Endothelial cell of umbilical vein (primary cell): ENCODE measurements at regions not wholly inside any gene's neighbourhood (a gene's known extent, or its start where the extent isn't known, plus 50 kb on each side); places are given as distances from the start of the nearest gene placed in this dataset.

ENCODE experiments used
- BruUV-seq: library from RNA; stranded (reverse); fragments of 400-500 nt; replicated peaks from 2 replicates; lab custom pipeline; 2021; lab: Mats Ljungman, UMichigan
- CTCF ChIA-PET: fragments of 300-600, 350-600 bp; sonication (Branson Sonifier 250); formaldehyde crosslinking; loops from one replicate; lab custom pipeline; 2021; ENCODE audit warnings: antibody characterized with exemption, inconsistent platforms; lab: Charles Lee
- POLR2A ChIA-PET: fragments of 300-600, 350-600 bp; sonication (Branson Sonifier 250); formaldehyde crosslinking; loops from one replicate; lab custom pipeline; 2021; ENCODE audit warnings: antibody characterized with exemption, inconsistent platforms; lab: Charles Lee
- DNase-seq: peaks from one replicate; pipeline ENCODE4 v3.0.0-alpha.2; 2011; ENCODE audit warnings: low read depth, low spot score
- FAIRE-seq: peaks from 2 replicates; lab custom pipeline; 2011; peaks lifted over from hg19 to GRCh38; lab: Jason Lieb, UNC
- H2AFZ ChIP-seq: 2 replicates; pipeline ENCODE4 v1.6.0; 2012; ENCODE audit warnings: low read depth, low read length, control low read depth, inconsistent platforms
- H3K27ac ChIP-seq: 2 replicates; pipeline ENCODE4 v1.5.1; 2011; ENCODE audit warnings: low read depth, mild to moderate bottlenecking, control low read depth, low read length, moderate library complexity; ENCODE audit not compliant: insufficient read depth
- H3K27me3 ChIP-seq, 2 experiments: 2 replicates each; pipeline versions ENCODE4 v1.6.0 to v1.6.1; 2011; ENCODE audit warnings: low read length in 2 of 2, mixed read lengths in 1 of 2; ENCODE audit not compliant: control insufficient read depth in 2 of 2, insufficient read depth in 2 of 2
- H3K36me3 ChIP-seq, 2 experiments: 2 replicates in 1 of 2; 3 replicates in 1 of 2; pipeline ENCODE4 v1.5.1; 2011; ENCODE audit warnings: low read length in 2 of 2, mild to moderate bottlenecking in 1 of 2, moderate library complexity in 1 of 2; ENCODE audit not compliant: control insufficient read depth in 2 of 2, insufficient read depth in 2 of 2; ENCODE audit errors: extremely low read depth in 1 of 2
- H3K4me1 ChIP-seq: 3 replicates; pipeline ENCODE4 v1.5.1; 2011; ENCODE audit warnings: mild to moderate bottlenecking, low read length; ENCODE audit not compliant: control insufficient read depth, insufficient read depth; ENCODE audit errors: extremely low read depth
- H3K4me2 ChIP-seq: 2 replicates; pipeline ENCODE4 v1.6.1; 2011; ENCODE audit warnings: low read length, control low read depth, mixed read lengths; ENCODE audit not compliant: insufficient read depth
- H3K4me3 ChIP-seq, 3 experiments: fragments of 200-600 bp in 1 of 3; sonication (generic), shearing (Covaris generic) in 1 of 3; replicated peaks in 1 of 3; 2 replicates each; pipeline ENCODE4 v1.5.1; 2011 to 2016; ENCODE audit warnings: control low read depth in 3 of 3, low read length in 3 of 3, mild to moderate bottlenecking in 2 of 3, inconsistent platforms in 1 of 3, low read depth in 1 of 3, moderate library complexity in 1 of 3; ENCODE audit not compliant: insufficient read depth in 1 of 3
- H3K79me2 ChIP-seq: 2 replicates; pipeline ENCODE4 v1.6.0; 2012; ENCODE audit warnings: low read length, inconsistent platforms; ENCODE audit not compliant: control insufficient read depth, insufficient read depth
- H3K9ac ChIP-seq: replicated peaks from 2 replicates; pipeline ENCODE3; 2011; ENCODE audit warnings: low read length, control low read depth; ENCODE audit not compliant: insufficient read depth; ENCODE audit errors: extremely low read depth
- H3K9me1 ChIP-seq: replicated peaks from 3 replicates; pipeline ENCODE4 v1.6.0; 2011; ENCODE audit warnings: mild to moderate bottlenecking, low read length; ENCODE audit not compliant: control insufficient read depth, insufficient read depth; ENCODE audit errors: extremely low read depth
- H3K9me3 ChIP-seq: replicated peaks from 2 replicates; pipeline ENCODE4 v1.5.1; 2012; ENCODE audit warnings: low read length, inconsistent platforms; ENCODE audit not compliant: control insufficient read depth, insufficient read depth
- H4K20me1 ChIP-seq: replicated peaks from 2 replicates; pipeline ENCODE3; 2011; ENCODE audit warnings: mild to moderate bottlenecking, low read length; ENCODE audit not compliant: control insufficient read depth, insufficient read depth; ENCODE audit errors: extremely low read depth
- CTCF ChIP-seq, 2 donors: IDR thresholded peaks; 1 replicate in 1 of 2; 2 replicates in 1 of 2; pipeline ENCODE4 v1.5.1; 2011; ENCODE audit warnings: low read length in 2 of 2, mild to moderate bottlenecking in 2 of 2, moderate library complexity in 2 of 2, control low read depth in 1 of 2, inconsistent platforms in 1 of 2, low read depth in 1 of 2; ENCODE audit not compliant: insufficient read depth in 1 of 2; ENCODE audit errors: extremely low read depth in 1 of 2
- EZH2 ChIP-seq: IDR thresholded peaks from 2 replicates; pipeline ENCODE4 v1.6.1; 2012; ENCODE audit warnings: borderline replicate concordance, low read depth, mild to moderate bottlenecking, moderate library complexity, low read length, inconsistent platforms; ENCODE audit not compliant: severe bottlenecking
- FOS ChIP-seq: IDR thresholded peaks from 2 replicates; pipeline ENCODE4 v1.6.1; 2011; ENCODE audit warnings: mild to moderate bottlenecking, low read length, moderate library complexity, borderline replicate concordance; ENCODE audit not compliant: insufficient read depth
- GATA2 ChIP-seq: IDR thresholded peaks from 2 replicates; pipeline ENCODE4 v1.7.0; 2011; ENCODE audit warnings: low read depth, mild to moderate bottlenecking, moderate library complexity, mixed read lengths, low read length; ENCODE audit not compliant: insufficient read length, insufficient read depth
- JUN ChIP-seq: IDR thresholded peaks from 2 replicates; pipeline ENCODE4 v1.6.1; 2011; ENCODE audit warnings: borderline replicate concordance, low read depth; ENCODE audit not compliant: insufficient read length, insufficient read depth
- MAX ChIP-seq: IDR thresholded peaks from 2 replicates; pipeline ENCODE4 v1.6.1; 2011; ENCODE audit not compliant: insufficient read depth, insufficient read length
- MYC ChIP-seq: IDR thresholded peaks from one replicate; pipeline ENCODE4 v1.6.1; 2011; ENCODE audit warnings: mild to moderate bottlenecking, low read depth, low read length
- POLR2A ChIP-seq: IDR thresholded peaks from 2 replicates; pipeline ENCODE4 v1.6.1; 2012; ENCODE audit warnings: low read depth, mild to moderate bottlenecking, control low read depth, low read length
- POLR2AphosphoS5 ChIP-seq: IDR thresholded peaks from 2 replicates; pipeline ENCODE4 v1.6.1; 2012; ENCODE audit warnings: low read depth, mild to moderate bottlenecking, control low read depth, low read length, moderate library complexity; ENCODE audit not compliant: insufficient read depth
- dilution Hi-C: fragments of 300-500 bp; cut with MboI; formaldehyde crosslinking; loops from one replicate; pipeline ENCODE4 v1.15.0; 2019; ENCODE audit warnings: low sequenced_read_pairs; ENCODE audit not compliant: extremely low pct_ligation_motif_present
- intact Hi-C: fragments of 100-400 bp; cut with micrococcal nuclease; formaldehyde crosslinking; loops from one replicate; pipeline ENCODE4 v1.10.0; 2022

GRCh38 chr2:114027437-114027836 is 137.5 kb downstream of the ACTR3 start:
- Histone ChIP-seq H2AFZ (no peak overlapping the region), H3K9me3 (no peaks in the 10 kb centered on the region), H3K9me1 (no peaks in the 10 kb centered on the region), H3K9ac (no peak overlapping the region), H3K36me3 (no peaks in the 10 kb centered on the region), H4K20me1 (no peaks in the 10 kb centered on the region), H3K4me3 (no peak overlapping the region), H3K79me2 (no peaks in the 10 kb centered on the region), H3K4me1 (no peaks in the 10 kb centered on the region), H3K27ac (no peak overlapping the region), H3K27me3 (no peaks in the 10 kb centered on the region), H3K4me2 (no peak overlapping the region)
- ChIA-PET CTCF (no interaction called here), POLR2A (no interaction called here)
- DNase-seq (no peak), FAIRE-seq (no peak)
- no TSS peak for BruUV-seq
- dilution Hi-C loops = no loop called here
- intact Hi-C loops = no loop called here
- TF ChIP-seq POLR2A (no peak), MYC (no peak), POLR2AphosphoS5 (no peak), MAX (no peak), CTCF (IDR thresholded peaks at IDR 0.05; ENCODE audit: extremely low read depth in 1 of 2, insufficient read depth in 1 of 2, low read depth in 1 of 2, low read length in 2 of 2) (no peak), GATA2 (no peak), FOS (no peak), JUN (no peak), EZH2 (no peak)
